HG03460 (cell line): ENCODE measurements at regions not wholly inside any gene's neighbourhood (a gene's known extent, or its start where the extent isn't known, plus 50 kb on each side); places are given as distances from the start of the nearest gene placed in this dataset.

ENCODE experiments used
- ATAC-seq: cut with Tn5 transposase; IDR thresholded peaks from one replicate; pipeline ENCODE4 v1.9.1; 2021; ENCODE audit not compliant: unreplicated experiment

DNA sequence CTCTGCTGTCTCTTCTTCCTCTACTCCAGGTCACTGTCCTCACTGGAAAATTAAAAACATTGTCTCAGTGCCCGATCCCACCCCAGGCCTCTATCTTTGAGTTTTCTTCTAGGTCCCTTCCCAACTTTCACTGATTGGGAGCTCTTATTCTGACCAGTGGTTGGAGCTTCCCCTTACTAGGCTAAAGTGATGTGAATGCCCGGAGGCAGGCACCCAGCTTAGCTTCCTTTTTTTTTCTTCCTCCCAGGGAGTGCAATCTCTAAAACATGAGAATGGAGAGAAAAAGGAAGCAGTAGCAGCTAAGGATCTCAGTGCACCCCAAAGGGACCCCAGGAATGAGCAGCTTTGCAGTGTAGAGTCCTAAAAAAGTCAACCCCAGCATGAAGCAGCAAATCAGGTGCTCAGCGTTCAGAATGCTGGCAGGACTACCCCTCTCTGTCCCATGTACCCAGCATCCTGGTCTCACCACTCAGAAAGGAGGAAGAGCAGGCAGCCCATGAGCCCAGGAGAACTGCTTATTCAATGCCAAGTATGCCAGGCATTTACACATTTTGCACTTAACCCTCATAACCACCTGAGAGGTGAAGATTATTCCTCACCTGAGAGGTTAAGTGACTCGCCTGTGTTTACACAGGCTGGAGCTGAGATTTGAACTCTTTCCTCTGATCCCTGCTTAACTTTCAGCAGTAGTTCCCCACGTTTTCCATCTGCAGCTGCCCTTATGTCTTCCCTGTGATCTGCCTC, 146.2 kb upstream of the PWP1 start:
- ATAC-seq, result no peak

DNA sequence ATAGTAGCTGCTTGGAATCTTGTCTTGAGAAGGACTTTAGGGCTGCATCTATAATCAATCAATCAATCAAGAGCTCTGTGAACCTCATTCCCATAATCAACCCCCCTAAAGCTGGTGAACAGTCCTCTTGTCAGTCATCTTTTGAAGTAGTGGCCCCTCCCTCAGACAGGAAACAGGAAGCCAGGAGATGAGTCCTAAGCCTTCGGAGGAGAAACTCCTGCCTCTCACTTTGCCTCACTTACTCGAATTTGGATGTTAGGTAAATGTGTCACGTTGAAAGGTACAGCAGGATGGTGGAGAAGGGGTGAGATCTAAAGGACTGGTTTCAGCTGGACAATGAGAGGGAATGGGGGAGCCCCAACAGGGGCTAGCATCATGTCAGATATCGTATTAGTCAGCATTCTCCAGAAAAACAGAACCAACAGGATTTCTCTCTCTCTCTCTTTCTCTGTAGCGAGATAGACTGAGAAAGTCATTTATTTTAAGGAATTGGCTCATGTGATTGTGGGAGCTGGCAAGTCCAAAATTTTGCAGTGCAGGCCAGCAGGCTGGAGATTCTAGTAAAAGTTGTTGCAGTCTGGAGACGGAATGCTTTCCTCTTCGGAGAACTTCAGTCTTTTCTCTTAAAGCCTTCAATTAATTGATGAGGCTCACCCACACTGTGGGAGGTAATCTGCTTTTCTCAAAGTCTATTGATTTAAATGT, 144.4 kb upstream of the PWP1 start:
- ATAC-seq, result no peak

DNA sequence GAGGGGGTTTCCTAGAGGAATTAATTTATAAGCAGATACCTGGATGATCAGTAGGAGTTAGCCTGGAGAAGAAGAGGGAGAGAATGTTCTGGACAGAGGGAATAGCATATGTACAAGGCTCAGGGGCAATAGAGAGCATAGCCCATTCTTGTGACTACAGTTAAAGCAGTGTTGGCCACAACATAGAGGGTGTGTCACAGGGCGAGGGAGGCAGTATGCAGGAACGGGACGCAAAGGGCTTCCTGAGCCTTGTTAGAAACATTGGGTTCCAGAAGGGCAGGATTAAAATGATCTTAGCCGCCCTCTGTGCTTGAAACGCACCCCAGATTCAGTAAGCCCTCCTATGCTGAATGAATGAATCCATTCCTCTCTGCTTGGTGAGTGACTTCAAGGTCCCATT, 142.2 kb upstream of the PWP1 start:
- no peak for ATAC-seq

DNA sequence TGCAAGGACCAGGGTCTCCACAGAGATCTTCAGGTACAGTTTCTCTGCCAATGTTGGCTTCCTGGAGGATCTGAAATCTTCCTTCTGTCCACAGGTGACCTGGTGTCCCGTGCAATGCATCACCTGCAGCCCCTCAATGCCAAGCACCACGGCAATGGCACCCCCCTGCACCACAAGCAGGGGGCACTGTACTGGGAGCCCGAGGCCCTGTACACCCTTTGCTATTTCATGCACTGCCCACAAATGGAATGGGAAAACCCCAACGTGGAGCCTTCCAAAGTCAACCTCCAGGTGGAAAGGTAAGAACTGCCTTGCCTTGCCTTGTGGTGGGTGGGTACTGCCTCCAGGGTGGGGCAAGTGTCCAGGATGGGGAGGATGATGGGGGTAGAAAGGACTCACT, 141.8 kb upstream of the PWP1 start:
- no peak for ATAC-seq

DNA sequence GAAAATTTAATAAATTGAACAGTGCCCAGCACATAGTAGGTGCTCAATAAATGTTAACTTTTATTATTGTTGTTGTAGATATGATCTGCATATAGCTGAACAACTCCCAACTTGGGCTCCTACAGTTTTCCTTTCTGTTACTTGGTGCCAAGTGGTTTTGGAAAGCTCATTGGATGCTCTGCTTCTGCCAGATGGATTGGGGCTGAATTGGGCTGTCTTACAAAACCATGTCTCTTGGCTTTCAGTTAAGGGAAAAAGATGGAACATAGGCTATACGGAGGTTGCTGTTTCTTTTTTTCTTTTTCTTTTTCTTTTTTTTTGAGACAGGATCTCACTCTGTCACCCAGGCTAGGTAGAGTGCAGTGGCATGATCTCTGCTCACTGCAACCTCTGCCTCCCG, 140.7 kb upstream of the PWP1 start:
- ATAC-seq, result no peak

DNA sequence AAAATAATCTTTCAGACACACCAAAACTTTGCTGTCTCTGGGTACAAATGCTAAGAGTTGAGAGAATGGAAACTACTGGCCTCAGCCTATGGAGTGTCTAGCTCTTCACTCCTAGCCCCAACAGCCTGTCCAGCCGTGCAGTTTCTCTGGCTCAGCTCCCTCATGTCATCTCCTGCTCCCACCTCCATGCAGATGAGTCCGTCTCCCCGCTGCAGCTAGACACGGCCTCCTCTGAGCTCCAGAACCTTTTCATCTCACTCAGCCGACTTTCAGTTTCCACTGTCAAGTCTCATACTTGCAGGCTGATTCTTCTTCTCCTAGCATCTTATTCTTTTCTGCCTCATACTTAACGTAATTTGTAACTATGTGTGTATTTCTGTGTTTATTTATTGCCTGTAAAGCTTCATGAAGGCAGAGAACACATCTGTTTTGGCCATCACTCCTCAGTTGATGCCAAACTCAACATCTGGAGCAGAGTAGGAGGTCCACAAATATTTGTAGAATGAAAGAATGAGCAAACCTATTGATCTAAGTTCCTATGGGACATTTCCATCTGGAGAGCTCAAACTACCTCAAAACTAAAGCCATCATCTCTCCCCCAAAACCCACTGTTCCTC, 139.8 kb upstream of the PWP1 start:
- ATAC-seq, result no peak

DNA sequence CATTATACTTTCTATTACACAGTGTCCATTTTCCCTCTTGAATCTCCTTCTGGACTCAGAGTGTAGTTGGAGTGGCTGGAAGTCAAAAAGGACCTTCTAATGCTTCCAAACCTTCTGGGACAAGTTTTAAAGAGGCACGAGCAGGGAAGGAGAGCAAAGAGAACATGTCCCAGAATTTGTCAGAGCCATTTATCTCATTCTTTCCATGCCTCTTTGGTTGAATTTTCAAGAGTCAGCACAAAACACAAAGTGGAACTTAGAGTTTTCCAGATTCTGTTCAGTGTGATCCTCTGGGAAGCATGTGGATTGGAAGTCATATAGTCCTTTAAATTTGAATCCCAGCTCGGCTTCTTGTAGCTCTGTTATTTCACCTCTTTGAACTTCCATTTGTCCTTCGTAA, 138.2 kb upstream of the PWP1 start:
- no peak for ATAC-seq

DNA sequence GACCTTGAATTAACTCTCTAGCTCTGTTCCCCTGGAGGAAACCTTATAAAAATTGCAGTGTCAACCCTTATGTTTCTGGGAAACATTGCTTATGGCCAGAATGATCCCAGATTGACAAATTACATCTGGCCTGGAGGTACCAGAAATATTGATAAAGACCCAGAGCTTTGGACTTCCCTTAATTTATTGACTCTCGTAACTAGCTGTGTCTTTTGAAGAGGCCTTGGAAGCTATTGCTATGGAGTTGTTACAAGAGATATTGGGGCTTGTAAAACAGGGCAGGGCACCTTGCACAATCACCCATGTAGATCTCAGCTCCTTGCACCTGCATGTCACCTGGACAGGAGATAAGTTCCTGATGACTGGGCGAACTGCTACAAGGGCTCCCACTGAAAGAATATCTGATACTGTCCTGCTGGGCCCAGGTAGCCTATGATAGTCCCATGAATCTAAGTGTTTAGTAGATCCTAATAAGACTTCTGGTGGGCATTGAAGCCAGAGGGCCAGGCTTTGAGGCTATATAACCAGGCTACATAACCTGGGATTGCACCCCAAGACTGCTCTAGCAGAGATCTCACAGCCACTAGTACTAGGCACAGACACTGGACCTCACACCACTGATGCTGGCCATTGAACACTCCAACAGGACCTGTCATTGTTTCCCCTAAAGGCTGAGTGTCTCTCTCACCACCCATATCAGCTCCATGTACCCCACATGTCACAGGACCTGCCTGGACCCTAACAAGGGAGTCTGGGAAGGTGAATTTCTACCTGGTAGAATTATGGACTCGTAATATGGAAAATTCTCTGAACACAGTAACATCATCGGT, 135.7 kb upstream of the PWP1 start:
- no peak for ATAC-seq

DNA sequence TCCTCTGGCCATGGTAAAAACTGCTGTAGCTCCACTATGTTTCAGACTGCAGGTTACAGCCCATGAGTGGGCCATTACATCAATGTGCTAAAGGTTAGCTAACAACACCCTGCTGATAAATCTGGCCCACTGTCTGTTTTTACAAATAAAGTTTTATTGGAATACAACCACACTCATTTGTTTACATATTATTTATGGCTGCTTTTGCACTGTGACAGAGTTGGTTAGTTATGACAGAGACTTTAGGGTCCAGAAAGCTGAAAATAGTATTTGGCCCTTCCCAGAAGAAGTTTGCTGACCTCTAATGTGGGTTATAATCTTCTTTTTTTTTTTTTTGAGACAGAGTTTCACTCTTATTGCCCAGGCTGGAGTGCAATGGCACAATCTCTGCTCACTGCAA, 134.2 kb upstream of the PWP1 start:
- ATAC-seq, result no peak

DNA sequence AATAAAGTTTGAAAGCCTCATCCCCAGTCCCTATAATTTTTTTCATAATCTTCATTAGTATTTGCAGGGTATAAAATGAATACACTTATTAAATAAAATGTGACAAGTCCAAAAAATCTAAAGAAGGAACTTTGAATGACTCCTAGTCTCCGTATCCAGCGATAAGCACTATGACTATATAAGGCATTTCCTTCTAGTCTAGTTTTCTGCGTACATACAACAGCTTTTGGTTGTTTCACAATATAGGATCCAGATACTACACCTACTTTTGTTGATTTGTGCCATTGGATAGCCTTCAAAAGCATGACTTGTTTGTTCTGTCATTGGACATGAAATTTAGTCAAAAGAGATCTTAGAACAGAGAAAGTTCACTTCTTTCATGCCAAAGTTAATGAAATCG, 133.3 kb upstream of the PWP1 start:
- ATAC-seq, result no peak

DNA sequence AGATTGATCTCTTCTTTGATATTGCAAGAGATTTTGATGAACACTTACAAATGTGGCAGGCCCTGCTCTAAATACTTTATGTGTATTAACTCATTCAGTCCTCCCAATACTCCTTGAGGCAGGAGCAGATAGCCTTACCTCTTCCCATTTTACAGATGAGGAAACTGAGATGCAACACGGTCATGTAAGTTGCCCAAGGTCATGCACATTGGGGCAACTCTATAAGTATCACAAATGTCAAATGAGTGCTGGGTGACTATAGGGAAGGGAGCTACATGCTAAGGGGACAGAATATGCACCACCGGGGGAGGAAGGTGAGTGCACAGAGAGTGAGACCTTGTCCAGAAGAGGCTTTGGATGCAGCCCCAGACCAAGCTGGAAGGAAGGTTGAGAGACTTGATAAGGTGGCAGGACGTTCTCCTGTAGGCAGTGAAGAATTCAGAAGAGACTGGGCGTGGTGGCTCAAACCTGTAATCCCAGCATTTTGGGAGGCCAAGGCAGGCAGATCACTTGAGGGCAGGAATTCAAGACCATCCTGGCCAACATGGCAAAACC, 132.3 kb upstream of the PWP1 start:
- no peak for ATAC-seq

DNA sequence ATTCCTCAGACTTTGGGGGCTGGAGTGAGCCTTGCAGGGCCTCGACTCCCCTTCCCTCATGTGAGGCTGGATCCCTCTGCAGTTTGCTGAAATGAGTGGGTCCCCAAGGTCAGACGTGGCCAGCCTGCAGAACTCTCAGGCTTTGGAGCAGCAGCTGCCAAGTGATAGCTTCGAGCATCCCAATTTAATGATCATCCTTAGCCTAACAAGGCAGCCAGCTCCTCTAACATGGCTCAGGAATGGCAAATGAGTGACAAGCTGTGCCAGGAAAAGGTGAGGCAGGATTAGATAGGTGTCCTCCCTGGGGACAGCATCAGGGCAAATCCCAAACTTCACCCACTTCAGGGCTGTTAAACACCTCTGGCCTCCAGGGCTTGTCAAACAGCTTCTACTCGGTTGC, 130.7 kb upstream of the PWP1 start:
- no peak for ATAC-seq

DNA sequence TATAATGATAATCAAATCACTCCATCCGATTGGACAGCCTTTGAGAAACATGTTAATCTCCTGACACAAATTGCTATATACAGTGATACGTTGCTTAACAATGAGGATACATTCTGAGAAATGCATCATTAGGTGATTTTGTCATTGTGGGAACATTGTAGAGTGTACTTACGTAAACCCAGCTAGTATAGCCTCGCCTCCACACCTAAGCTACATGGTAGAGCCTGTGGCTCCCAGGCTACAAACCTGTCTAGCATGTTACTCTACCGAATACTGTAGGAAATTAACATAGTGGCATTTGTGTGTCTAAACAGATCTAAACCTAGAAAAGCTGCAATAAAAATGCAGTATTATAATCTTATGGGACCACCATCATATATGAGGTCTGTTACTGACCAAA, 128.6 kb upstream of the PWP1 start:
- ATAC-seq, result no peak

DNA sequence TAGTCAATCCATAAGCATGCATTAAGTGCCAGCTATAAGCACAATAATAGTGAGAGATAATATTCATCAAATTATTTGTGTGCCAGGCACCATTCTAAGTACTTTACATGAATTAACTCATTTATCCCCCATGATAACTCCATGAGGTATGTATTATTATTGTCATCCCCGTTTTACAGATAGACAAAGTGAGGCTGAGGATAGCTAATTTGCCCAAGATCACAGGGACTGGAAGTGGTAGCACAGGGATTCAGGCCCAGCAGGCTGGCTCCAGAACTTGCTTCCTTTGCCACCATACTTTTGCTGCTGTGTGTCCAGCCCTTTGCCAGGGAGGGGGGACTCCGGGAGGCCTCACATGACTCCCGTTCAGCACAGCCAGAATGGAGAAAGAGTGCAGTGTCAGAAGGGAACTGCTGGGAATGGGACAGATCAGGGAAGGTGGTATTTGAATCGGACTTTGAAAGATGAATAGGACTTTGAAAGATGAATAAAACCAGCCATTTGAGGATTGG, 128.0 kb upstream of the PWP1 start:
- no peak for ATAC-seq

DNA sequence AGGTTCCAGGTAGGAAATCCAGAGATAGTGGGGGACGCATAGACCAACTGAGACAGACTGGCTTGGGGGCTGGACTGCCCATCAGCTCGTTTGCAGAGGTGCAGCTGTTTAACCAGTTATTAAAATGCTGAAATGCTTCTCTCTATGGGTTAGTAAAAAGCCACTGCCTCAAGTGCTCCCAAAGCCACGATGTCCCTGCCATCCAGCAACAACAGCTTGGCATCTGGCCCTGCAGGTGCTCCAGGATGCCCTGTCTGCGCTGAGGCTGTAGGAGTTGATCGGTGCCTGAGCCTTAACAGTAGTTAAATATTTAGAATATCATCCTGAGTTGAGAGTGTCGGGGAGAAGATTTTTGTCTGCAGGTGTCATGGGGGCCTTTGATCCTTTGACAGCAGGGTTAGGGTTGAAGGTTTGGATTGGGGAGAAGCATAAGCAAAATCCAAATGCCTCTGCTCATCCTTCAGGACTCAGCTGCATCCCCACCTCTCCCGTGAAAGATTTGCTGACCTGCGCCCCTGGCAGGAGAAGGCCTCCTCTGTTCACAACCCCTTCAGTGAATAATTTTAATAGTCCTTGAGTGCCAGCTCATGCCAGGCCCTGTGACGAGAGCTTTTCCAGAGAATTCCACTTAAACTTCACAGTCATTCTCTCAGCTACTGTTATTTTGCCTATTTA, 127.3 kb upstream of the PWP1 start:
- no peak for ATAC-seq

DNA sequence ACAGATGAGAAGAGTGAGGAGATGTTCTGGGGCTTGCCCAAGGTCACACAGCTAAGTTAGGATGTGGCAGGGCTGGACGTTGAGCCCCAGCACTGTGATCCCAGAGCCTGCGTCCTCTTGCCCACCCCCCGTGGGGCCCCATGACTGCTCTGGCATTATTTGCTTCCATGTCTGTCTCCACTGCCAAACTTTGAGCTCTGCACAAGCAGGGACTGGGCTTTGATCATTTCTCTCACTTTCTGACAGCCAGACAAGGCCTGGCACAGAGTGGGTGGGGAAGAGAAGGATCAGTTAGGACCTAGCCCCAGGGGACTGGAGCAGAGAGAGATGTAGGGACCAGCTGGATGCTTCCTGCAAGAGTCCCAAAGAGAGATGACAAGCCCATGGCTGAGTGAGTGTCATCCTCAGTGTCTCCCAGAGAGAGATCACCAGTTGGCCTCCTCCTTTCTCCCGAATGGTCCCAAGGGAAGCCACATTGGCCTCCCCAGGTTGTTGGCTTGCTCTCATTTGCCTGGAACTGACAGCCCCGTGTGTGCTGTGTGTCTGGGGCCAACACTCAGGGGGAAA, 126.7 kb upstream of the PWP1 start:
- no peak for ATAC-seq

DNA sequence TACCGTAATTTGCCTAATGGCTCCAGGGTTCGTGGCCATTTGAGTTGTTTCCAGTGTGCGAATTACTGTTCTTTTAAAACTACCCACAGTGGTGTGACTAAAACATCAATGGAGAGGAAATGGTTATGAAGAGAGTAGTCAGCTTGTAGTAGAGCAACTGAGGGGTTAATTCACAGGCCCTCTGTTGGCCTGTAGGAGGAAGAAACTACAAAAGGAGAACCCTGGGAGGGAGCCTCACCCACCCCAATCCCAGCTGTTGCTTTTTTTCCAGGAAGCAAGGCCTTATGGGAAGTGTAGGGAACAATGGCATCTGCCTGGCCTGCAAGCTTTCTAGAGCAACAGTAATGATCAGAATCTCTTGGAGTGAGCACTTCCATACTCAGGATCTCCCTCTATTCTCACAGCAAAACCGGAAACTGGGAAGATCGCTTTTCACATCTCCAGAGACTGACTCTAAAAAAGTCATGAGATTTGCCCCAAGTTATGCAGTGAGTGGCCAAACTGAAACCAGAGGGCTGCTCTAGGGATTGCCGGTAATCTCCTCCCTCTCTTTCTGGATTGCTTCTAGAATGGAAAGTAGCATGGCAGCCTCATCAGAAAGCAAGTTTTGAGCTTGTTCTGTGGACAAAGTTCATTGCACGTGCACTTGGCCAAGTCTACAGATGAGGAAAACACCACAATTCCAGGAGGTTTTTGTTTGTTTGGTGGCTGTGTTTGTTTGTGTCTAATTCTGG, 125.3 kb upstream of the PWP1 start:
- no peak for ATAC-seq

DNA sequence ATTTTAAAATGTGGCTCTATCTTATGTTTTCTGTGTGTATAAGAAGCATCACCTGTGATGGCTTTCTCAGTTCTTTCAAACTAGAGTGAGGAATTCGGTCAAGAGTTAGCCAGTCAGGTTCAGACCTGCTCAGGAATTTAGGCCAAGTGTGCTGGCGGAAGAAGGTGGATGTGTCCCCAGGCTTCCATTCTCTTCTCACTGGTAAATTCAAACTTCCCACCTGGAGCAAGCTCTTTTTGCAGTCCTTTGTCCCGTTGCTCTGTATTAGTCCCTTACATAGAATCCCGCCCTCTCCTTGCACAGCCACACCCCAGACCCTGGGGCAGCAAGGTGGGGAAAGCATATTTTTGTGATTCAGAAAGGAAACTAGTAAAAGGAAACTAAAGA, 124.7 kb upstream of the PWP1 start:
- ATAC-seq, result no peak

DNA sequence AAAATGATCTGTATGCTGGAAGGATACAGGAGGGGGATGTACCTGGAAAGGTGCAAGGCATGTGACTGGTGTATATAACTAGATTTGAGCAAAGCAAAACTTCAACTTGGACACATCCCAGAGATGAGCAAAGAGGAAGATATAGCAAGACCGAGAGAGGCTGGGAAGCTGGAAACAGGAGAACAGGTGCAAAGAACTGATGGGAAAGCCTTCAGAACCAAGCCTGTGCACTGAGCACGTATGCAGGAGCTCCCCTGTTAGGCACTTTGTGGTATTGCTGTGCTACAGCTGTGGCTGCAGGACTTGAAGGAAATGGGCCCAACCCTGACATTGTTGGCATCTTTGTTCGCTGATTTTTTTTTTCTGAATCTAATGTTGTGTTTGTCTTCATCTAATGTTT, 120.7 kb upstream of the PWP1 start:
- no peak for ATAC-seq

DNA sequence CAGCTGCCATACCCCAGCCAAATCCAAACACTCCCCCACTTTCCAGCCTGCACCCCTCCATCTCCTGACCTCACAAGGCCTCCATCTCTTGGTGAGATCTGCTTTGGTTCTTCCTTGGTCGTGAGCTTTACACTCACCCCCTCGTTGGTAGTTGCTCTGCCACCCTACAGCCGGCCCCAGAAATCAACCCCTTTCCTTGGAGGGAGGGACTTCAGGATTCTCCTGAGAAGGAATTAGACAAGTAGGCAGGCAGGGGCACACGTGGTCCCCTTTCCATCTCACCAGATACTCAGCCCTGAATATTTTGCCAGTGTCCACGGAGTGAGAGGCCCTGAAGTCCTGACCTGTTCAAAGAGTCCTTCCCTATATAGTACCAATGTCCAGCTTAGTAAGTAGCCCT, 120.0 kb upstream of the PWP1 start:
- ATAC-seq, result no peak
